Stimulated activated naive CD8-positive, alpha-beta T cell treated with anti-CD3 and anti-CD28 coated beads, Interleukin-15, Interleukin-2, amounts not matched to agents 100 U/mL and 50 U/mL, for 24 hours (primary cell): ENCODE measurements at regions not wholly inside any gene's neighbourhood (a gene's known extent, or its start where the extent isn't known, plus 50 kb on each side); places are given as distances from the start of the nearest gene placed in this dataset.

Experiments
- ATAC-seq: fragments of 150-1000 bp; cut with Tn5 transposase; one replicate; pipeline ENCODE4 v1.10.0; 2021
- DNase-seq: peaks from one replicate; pipeline ENCODE4 v3.0.0; 2021

DNA sequence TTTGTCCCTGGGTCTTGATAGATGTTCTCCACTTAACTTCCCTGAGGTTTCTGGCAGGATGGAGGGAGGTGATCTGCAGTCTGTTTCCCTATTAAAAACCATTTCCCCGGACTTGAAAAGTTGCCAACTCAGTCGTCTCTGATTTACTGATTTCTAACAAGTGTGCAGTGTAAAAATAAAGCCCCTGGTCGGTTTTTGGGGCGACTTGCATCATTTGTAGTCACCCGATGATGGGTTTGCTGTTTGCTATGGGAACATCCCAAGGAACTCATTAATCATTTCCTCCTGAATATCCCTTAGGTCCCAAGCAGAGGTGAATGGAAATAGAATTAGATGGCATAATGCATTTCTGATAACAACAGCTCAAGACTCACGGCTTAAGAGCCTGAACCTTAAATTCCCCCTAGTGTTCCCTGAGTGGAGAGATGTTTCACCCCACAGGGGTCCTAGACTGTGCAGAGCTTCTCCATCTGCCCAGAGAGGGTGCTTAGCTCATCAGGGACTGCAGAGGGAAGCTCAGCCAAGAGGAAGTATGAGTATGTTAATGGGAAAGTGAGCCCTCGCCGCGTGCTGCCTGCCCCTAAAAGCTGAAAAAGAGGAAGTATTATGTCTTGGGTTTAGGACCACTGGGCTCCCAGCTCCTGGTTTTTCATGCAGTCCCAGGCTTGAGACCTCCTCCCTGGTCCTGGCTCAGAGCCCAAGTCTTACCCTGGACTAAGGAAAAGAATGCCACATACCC lies 115.1 kb upstream of the DAP start:
- DNase-seq: no peak
- no peak for ATAC-seq

DNA sequence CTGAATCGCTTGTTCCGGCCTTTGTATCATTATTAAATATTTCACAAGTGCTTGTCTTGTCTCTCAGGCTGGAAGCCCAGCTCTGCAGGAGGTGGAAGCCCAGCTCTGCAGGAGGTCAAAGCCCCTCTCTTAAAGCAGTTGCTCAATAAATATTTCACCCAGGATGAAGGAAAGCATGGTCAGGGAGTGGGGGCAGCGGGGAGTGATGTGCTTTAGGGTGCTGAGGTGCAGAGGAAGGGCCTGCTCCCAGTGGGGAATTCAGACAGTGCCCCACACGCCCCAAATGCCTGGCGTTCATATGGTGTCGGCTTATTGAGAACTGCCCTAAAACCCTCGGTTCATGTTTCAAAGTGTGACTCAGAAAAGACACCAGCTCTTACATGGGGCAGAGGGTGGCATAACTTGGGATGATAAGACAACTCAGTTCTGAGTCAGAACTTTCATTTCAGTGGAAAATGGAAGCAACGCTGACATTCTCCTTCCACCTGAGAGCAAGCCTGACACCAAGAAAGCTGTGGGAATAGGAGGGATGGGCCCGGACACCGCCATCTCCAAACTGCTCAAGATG lies 114.3 kb upstream of the DAP start:
- DNase-seq (no peak), ATAC-seq (no peak)

DNA sequence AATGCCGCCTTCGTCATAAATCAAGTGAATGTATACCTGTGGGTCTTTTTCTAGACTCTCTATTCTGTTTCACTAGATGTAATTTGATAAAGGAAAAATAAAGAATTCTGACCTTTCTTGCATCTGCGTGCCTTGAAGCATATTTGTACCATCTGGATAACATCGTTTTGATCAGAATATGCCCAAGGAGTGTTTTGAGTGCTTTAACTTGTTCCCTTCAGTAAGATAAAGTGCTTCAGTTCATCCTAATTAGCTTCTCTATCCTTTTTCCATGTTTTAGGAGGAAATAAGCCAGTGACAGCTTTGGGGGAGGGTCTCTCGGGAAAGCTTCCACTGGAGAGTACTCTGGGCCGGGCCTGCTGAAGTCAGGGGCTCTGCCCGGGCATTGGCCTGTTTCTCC lies 113.5 kb upstream of the DAP start:
- ATAC-seq (no peak), DNase-seq (no peak)

DNA sequence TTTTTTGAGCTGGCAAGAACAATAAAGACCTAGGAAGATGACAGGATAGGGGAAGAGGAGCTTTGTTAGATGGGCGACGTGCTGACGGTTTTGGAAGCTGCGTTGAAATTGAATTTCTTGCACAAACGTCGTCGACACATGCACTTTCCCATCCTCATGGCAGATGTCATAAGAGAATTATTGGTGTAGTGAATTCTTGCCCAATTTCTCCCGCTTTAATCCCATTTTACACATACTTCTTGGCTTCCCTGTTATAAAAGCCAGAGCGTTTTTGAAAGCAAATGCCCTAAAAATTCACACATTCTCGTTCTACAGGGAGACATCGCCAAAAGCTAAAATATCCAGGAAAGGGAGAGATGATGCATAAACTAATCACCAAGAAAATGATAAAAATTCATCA lies 109.8 kb upstream of the DAP start:
- ATAC-seq (no peak), DNase-seq (no peak)

DNA sequence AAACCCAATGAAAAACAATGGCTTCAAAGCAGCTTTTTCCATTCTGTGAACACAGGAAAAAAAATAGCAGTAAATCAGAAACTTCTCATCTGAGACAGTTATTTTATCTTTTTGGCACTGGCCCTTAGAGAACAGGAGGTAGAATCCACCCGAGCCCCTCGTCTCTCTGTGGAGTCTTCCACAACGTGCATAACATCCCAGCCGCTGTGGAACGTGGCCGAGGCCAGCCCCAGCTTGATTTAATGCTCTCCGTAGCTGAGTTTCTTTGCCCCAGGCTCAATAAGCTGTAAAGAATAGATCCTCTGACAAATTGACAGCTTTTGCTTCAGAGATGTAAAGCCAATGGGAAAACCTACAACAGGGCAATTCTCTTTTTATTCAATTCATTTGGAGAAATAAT lies 107.9 kb upstream of the DAP start:
- ATAC-seq (no peak), DNase-seq (no peak)

DNA sequence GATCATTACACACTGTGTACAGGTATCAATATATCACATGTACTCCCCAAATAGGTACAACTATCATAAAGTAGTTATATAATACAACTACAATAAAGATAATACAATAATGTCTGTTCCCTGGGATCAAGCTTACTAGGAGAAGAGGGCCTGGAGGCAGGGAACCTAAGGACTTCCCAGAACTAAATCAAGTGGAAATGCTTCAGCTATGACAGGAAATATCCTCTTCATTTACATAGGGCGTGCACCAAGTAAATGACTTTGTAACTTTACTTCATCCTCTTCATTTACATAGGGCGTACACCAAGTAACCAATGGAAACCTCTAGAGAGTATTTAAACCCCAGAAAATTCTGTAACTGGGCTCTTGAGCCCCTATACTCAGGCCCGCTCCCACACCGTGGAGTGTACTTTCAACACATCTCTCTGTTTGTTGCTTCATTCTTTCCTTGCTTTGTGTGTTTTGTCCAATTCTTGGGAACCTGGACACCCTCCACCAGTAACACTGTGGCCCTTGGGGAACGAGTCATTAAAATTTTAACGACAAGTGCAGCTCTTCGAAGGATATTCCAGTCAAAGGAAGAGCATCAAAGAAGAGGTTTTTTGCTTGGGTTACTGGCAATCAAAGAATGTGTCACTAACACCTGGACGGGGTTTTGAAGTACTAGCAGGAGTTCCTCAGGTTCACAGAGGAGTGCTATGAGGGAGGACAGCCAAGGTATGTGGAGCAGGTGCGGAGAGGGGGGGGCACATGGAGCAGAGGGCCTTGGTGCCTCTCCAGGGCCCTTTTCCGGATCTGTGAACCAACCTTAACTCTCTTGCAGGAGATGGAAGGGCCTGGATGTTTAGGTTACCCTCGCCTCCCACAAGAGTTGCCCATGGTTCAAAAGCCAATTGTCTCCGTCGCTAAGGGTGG lies 106.6 kb upstream of the DAP start:
- DNase-seq: no peak
- no peak for ATAC-seq

DNA sequence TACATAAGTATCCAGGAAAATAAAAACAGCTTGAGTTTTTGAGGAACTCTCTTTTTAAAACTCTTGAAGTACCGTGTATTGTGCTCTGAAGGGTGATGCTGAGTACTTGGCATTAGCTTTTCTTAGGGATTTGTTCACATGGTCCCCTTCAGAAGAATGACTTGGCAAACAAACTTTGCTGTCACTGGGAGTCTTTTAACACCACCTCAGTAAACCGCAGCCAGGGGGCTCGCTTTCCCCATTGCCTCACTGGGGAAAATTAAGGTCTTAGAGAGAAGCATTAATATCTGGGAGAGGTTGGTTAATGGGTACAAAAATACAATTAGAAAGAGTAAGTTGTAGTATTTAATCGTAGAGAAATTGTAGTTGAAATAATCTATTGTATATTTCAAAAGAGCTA lies 105.9 kb upstream of the DAP start:
- no peak for ATAC-seq
- DNase-seq: no peak

DNA sequence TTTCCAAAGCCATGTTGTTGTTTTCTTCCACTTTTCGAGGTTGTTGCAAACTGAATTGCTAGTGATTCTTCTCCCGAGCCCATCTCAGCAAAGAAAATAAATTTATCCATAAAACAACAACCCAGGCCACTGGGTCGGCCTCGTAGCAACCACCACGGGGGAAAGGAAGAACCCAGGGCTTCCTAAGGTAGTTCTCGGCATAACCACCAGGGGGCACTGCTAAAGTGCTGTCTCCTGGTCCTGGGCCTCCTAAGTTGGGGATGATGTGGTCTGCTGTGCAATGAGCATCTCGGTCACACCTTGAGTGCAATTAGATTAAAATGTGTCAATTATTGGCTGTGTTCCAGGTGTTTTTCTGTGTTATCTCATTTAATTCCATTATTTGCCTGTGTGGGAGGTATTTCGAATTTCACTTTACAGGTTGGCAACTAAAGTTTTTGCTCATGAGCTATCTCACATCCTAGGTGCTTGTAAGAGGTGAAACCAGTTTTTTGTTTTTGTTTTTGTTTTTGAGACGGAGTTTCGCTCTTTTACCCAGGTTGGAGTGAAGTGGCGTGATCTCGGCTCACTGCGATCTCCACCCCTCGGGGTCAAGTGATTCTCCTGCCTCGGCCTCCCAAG lies 102.8 kb upstream of the DAP start:
- DNase-seq (peak; percentile 76), ATAC-seq (peak; percentile 63)

DNA sequence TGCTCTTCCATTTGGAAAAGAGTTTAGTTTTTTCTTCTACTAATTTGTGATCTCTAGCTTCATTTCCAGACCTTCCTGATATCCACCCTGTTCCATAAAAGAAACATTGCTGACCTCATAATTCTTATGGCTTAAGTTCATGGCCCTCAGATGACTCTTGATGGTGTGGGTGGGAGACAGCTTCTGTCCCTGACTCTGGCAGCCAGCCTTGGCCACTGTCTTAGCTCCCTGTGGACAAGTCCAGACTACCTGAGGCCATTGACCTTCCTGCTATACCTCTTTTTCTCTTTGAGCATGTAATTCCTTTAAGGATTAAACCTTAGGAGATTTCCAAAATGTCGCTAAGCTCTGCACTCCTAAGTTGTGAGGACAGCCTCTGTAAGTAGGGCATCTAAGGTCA lies 101.1 kb upstream of the DAP start:
- ATAC-seq (no peak), DNase-seq (no peak)

DNA sequence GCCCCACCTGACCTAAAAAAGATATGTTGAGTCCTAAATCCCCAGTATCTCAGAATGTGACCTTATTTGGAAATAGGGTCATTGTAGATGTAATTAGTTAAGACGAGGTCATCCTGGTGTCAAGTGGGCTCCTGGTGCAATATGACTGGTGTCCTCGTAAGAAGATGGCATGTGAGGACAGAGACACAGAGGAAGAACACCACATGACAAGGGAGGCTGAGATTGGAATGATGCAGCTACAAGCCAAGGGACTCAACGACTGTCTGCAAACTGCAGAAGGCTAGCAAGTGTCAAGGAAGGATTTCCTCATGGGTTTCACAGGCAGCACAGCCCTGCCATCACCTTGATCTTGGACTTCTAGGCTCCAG lies 100.4 kb upstream of the DAP start:
- ATAC-seq: no peak
- no peak for DNase-seq

DNA sequence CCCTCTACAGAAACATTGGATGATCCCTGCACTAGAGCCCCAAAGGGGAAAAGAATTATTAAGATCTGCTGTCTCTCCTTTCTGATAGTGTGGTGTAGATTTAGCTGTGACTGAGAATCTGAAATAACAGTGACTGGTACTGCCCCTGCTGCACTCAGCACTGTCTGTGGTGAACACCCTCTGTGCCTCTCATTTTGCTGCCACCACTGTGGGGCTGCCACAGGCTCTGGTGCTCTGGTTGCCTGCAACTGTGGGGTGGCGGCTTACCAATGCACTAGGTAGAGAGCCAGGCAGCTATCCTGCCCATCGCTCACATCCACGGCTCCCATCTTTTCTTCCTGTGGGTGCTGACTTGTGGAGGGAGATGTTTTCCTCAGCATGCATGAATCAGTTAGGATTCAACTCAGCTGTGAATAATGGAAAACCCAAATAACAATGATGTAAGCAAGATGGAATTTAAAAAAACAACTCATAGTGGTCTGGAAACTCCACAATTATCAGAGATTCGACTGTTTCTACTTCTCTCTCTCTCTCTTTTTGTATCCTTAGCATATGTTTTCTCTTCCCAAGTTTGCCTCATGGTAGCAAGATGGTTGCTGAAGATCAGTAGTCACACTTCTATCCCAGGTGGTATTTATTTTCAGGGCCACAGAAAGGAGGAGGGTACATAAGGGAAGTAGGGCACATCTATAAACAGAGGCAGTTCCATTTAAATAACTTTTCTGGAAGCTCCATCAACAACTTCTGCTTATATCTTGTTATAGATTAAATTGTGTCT lies 99.8 kb upstream of the DAP start:
- ATAC-seq (no peak), DNase-seq (no peak)

DNA sequence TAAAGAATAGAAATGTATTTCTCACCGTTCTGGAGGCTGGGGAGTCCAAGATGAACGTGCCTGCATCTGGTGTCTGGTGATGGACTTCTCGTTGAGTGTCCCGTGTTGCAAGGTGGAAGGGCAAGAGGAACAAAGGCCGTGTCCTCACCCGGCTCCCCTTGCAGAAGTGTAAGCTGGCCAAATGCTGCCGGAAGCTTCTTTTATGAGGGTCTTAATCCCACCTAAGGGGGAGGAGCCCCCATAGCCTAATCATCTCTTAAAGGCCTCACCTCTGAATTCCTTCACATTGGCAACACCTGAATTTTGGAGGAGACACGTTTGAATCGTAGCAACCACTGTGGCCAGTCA lies 99.1 kb upstream of the DAP start:
- no peak for DNase-seq
- ATAC-seq: no peak

DNA sequence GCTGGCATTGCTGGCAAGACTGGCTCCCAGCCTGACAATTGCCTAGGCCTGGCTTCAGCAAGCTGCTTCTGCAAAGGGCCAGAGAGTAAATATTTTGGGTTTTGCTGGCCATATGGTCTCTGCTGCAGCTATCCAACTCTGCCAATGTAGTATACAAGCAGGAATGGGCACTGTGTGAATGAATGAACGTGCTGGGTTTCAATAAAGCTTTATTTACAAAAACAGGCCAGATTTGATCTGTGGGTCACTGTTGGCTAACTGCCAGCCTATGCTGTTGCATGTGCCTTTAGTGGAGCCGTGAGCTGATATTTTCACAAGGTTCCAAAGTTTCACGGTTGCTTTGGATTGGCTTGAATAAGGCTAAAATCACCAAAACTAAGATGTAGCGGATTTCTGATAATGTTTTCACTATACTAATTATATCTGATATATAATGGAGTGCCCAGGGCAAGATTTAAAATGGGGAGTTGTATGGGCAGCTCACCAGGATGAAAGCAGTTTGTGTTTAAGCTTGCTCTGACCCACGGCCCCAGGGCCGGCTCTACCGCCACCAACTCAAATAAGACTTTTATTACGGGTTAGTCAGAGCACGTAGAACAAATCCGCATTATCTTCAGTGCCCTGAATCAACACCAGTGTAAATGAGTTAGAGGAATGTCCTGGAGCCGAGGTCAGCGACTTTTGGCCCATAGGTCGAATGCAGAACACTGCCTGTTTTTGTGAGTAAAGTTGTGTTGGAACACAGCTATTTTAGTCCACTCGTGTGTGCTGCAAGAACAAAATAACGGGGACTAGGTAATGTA lies 98.6 kb upstream of the DAP start:
- ATAC-seq (no peak), DNase-seq (no peak)

DNA sequence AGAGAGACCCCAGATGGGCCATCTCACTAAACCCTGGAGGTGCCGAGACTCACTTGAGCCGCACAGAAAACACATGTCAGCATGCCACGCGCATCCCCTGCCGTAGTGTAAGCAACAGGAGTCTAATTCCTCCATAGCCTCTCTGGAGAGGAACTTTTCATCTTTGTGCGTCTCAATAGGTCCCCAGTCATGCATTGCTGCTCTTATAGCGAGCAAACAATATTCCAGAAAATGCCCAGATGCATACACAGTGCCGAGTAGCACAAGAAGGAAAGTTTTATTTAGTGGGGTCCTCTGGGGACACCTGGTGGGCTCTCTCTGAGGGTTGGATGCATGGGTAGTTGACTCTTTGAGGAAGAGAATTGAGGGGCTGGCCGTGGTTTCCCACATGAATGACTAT lies 97.9 kb upstream of the DAP start:
- ATAC-seq (no peak), DNase-seq (no peak)

DNA sequence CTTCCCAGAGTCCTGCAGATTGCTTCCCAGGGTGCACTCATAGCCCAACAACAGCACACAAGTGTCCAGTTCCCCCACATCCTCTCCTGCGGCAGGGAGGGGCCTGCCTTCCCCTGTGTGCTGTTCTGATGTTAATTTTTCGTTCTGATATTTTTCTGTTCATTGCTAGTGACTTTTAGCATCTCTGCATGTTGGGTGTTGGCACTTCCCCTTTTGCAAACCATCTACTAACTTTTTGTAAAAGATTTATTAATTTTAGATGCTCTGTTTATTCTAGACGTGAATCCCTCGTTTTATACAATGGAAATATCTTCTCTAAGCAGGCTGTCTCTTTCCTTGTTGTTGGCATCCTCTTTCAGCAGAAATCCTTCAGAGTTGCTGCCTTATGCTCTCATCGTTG lies 97.3 kb upstream of the DAP start:
- ATAC-seq: no peak
- DNase-seq: no peak

DNA sequence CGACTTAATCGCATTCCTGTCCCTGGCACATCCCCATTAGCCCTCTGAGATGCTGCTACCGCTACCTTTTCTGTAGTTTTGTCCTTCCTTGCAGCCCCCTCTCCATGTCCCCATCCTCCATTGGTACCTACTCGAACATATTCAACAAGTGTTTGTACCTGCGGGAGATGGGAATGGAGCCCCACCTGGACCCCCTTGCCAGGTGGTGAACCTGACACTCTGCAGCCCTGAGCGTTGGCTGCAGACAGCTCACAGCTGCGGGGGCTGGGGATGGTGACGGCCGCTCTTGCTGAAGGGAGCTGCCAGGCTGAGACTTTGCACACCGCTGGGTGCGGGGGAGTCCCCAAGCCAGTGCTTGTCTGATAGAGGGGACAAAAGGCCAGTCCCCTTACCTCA lies 96.3 kb upstream of the DAP start:
- DNase-seq (no peak), ATAC-seq (no peak)

DNA sequence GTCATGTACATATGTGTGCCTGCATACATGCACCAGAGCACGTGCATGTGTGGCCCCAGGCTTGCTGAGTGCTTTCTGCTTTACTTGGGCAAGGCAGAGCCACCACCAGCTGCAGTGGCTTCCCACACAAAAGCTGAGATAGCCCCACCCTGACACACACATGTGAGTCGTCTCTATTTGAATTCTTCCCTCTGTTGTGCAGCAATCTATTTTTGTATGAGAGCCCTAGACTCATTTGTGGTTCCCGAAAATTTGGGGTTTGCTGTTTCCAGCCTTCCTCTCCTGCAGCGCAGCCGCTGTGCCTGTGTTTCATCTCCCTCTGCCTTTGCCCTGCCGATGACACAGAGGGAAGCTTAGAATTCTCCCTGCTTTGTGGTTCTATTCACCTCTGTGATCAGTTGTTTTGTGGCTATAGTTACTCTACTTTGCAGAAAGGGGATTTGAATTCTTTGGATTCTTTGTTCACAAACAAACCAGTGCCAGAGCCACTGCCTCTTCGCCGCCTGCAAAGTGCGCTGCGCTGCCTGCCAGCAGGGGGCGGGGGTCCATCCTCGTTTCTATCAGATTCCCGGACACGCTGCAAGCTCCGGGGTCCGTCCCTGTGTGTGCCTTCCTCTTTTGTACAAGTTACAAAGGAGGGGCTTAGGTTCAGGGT lies 95.8 kb upstream of the DAP start:
- DNase-seq: peak; percentile 62
- ATAC-seq: no peak

DNA sequence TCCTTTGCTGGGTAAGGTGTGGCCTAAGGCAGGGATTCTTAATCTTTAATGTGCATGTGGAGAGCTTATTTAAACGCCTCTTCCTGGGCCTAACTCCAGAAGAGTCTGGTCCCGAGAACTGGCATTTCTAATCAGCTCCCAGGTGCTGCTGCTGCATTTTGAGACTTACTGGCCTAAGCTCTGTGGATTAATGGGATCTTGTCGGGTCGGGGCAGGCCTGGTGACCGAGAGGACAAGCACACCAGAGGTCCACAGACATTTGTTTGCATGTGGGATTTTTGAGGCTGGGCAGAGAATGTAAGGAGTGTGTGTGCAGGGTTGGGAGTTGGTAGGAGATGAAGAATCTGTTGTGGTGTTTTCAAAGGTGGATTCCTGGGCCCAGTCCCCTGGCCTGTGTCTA lies 95.0 kb upstream of the DAP start:
- DNase-seq: no peak

DNA sequence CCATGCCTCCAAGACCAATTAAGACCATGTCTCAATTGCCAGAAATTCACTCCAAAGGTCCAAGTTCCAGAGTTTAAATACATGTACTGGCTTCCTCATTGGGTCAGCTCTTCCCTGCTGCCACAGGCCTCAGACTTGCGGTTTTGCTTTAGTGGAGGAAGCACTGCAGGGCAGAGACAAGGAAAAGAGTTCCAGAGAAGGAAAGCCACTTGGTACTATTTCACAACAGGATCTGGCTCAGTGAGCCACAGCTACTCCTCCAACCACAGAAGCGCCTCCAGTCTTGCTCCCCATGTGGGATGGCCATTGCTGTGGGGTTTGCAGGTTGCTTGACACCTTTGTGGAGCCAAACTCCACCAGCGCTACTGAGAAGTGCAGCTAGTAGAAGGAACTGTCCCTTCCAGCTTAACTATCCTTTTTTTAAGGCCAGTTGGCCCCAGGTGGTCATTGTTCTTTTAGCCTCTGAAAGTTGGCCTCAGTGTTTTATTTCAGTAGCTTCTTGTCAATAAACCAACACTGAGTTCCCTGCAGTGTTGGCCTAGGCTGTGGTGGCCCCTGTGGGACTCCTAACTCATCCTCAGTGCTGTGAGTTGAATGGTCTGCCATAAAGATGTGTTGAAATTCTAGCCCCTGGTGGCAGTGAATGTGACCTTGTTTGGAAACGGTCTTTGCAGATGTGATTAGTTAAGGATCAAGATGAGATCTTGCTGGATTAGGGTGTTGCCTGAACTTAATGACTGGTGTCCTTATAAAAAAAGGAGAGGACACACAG lies 93.7 kb upstream of the DAP start:
- DNase-seq (no peak), ATAC-seq (no peak)

More for the DNA sequence above, 95.0 kb upstream of the DAP start:
- ATAC-seq: no peak

DNA sequence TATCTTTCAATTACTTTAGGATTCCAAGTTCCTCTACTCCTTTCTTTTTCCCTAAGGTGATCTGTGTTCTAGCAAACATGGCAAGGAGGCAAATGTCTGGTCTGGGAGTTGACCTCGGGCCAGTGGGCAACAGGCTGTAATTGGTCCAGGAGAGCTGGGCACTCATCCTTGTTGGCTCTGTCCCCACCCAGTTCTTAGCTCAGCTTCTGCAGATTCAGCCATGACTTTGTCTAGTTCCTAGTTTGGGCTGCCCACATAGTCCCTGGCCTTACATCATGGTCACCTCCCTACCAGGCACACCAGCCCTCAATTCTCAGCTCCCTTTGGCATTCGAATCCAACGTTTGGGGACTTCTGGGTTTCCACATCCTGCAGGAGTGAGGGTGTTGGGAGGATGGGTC lies 92.1 kb upstream of the DAP start:
- no peak for DNase-seq
- no peak for ATAC-seq
